HPDE6-E6E7 (cell line): ENCODE measurements at regions not wholly inside any gene's neighbourhood (a gene's known extent, or its start where the extent isn't known, plus 50 kb on each side); places are given as distances from the start of the nearest gene placed in this dataset.
"Not testable (repeated sequence)": the region's sequence is repeated elsewhere in the genome, so short reads cannot be mapped to it uniquely, and the experiment has no call there.

ENCODE experiments used
- DNase-seq: peaks from one replicate; pipeline ENCODE4 v3.0.0; 2011; ENCODE audit warnings: missing footprints; ENCODE audit errors: extremely low spot score

DNA sequence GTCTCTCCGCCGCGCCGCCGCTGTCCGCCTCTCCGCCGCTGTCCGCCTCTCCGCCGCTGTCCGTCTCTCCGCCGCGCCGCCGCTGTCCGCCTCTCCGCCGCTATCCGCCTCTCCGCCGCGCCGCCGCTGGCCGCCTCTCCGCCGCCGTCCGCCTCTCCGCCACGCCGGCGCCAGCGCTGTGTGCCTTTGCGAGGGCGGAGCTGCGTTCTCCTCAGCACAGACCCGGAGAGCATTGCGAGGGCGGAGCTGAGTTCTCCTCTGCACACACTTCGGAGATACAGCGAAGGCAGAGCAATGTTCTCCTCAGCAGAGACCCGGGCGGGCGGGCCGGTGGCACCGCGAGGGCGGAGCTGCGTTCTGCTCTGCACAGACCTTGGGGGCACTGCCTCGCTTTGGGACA, 327.4 kb upstream of the PLGLB1 start:
- DNase-seq: not testable (repeated sequence)

DNA sequence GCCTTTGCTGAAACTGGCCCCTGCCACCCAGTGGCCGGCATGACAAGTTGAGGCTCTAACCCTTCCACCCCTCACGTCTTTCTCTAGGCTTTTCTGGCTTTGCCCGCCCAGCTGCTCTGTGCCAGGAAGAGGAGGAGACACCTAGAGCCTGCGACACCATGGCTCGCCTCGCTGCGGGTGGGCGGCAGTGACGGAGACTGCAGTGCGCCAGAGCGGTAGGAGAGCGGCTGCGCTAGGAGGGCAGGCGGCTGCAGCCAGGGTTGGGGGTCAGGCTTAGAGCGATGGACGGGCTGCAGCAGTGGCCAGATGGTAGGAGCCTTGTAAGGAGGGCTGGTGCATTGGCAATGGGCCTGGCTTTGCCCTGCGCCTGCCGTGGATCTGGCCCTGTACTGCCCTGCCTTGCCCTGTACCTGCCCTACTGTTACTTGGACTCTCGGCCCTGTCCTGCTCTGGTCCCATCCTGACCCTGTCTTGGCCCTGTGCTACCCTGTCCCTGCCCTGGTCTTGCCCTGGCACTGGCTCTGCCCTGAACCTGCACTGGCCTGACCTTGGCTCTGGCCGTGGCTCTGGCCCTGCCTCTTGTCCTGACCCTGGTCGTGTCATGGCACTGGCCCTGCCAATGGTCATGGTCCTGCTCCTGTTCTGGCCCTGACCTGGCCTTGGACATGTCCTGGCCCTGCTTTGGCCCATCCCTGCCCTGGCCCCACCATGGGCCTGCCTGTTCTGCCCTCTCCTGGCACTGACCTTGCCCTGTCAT, 330.7 kb upstream of the PLGLB1 start:
- not testable (repeated sequence) for DNase-seq

DNA sequence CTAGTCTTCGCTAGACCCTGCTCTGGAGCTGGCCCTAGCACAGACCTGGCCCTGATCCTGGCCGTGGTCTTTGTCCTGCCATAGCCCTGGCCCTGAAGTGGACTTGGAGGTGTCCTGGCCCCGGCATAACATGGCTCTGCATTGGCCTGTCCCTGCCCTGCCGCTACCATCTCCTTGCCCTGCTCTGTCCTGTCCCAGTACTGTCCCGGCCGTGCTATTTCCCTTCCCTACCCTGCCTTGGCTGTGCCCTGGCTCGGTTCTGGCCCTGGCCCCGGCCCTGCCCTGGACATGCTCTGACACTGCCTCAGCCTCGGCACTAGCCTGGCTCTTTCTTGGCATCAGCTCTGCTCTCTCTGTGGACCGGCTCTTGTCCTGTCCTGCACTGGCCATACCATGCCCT, 331.8 kb upstream of the PLGLB1 start:
- not testable (repeated sequence) for DNase-seq

- not testable (repeated sequence) for DNase-seq
These were observed 332.5 kb upstream of the PLGLB1 start for GRCh38 chr2:87354102-87354501.

DNA sequence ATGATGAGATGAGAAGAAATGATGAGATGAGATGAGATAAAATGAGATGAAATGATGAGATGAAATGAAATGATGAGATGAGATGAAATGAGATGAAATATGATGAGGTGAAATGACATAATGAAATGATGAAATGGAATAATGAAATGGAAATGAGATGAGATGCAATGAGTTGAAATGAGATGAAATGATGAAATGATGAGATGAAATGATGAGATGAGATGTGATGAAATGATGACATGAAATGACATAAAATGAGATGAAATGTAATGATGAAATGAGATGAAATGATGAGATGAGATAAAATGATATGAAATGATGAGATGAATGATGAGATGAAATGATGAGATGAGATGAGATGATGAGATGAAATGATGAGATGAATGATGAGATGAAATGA, 338.6 kb upstream of the PLGLB1 start:
- not testable (repeated sequence) for DNase-seq

DNA sequence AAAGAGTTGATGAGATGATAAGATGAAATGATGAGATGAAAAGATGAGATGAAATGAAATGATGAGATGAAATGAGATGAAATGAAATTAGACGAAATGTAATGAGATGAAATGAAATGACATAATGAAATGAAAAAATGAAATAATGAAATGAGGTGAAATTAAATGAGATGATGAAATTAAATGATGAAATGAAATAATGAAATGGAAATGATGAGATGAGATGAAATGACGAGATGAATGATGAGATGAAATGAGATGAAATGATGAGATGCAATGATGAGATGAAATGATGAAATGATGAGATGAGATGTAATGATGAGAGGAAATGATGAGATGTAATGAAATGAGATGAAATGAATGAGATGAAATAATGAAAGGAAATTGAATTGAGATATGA, 339.3 kb upstream of the PLGLB1 start:
- not testable (repeated sequence) for DNase-seq

- not testable (repeated sequence) for DNase-seq
These were observed 340.2 kb upstream of the PLGLB1 start for GRCh38 chr2:87361805-87362204.

GRCh38 chr2:87364379-87364778, 342.7 kb upstream of the PLGLB1 start:
- DNase-seq: not testable (repeated sequence)

- DNase-seq: not testable (repeated sequence)
These were observed 343.4 kb upstream of the PLGLB1 start for GRCh38 chr2:87365038-87365437.

- DNase-seq: not testable (repeated sequence)
These were observed 361.8 kb upstream of the PLGLB2 start for GRCh38 chr2:87386063-87386560.

GRCh38 chr2:87395784-87396183, 352.1 kb upstream of the PLGLB2 start:
- not testable (repeated sequence) for DNase-seq

- DNase-seq: not testable (repeated sequence)
These were observed 351.2 kb upstream of the PLGLB2 start for GRCh38 chr2:87396551-87397265.

GRCh38 chr2:87397276-87398065, 350.4 kb upstream of the PLGLB2 start:
- DNase-seq: not testable (repeated sequence)

DNA sequence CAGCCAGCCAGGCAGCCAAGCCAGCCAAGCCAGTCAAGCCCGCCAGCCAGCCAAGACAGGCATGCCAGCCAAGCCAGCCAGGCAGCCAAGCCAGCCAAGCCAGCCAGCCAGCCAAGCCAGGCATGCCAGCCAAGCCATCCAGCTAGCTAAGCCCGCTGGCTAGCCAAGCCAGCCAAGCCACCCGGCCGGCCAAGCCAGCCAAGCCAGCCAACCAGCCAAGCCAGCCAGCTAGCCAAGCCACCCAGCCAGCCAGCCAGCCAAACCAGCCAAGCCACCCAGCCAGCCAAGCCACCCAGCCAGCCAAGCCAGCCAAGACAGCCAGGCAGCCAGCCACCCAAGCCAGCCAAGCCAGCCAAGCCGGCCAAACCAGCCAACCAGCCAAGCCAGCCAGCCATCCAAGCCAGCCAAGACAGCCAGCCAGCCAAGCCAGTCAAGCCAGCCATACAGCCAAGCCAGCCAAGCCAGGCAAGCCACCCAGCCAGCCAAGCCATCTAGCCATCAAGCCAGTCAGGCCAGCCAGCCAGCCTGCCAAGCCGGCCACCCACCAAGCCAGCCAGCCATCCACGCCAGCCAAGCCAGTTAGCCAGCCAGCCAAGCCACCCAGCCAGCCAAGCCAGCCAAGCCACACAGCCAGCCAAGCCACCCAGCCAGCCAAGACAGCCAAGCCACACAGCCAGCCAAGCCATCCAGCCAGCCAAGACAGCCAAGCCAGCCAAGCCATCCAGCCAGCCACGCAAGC, 349.2 kb upstream of the PLGLB2 start:
- DNase-seq: not testable (repeated sequence)

GRCh38 chr2:87401726-87402345, 346.1 kb upstream of the PLGLB2 start:
- DNase-seq: no peak

DNA sequence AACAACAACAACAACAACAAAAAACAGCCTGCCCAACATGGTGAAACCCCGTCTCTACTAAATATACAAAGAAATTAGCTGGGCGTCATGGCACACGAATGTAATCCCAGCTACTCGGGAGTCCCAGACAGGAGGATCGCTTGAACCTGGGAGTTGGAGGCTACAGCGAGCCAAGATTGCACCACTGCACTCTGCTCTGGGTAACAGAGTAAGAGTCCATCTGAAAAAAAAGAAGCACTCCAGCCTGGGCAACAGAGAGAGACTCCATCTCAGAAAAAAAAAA, 344.1 kb upstream of the PLGLB2 start:
- no peak for DNase-seq

DNA sequence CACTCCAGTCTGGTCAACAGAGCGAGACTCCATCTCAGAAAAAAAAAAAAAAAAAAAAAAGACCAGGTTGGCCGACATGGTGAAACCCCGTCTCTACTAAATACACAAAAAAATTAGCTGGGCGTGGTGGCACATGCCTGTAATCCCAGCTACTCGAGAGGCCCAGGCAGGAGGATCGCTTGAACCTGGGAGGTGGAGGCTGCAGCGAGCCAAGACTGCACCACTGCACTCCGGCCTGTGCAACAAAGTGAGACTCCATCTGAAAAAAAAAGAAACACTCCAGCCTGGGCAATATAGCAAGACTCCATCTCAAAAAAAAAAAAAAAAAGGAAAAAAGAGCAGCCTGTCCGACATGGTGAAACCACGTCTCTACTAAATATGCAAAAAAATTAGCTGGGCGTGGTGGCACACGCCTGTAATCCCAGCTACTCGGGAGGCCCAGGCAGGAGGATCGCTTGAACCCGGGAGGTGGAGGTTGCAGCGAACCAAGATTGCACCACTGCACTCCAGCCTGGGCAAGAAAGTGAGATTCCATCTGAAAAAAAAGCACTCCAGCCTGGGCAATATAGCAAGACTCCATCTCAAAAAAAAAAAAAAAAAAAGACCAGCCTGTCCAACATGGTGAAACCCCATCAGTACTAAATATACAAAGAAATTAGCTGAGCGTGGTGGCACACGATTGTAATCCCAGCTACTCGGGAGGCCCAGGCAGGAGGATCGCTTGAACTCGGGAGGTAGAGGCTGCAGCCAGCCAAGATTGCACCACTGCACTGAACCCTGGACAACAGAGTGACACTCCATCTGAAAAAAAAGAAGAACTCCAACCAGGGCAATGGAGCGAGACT, 343.3 kb upstream of the PLGLB2 start:
- not testable (repeated sequence) for DNase-seq

DNA sequence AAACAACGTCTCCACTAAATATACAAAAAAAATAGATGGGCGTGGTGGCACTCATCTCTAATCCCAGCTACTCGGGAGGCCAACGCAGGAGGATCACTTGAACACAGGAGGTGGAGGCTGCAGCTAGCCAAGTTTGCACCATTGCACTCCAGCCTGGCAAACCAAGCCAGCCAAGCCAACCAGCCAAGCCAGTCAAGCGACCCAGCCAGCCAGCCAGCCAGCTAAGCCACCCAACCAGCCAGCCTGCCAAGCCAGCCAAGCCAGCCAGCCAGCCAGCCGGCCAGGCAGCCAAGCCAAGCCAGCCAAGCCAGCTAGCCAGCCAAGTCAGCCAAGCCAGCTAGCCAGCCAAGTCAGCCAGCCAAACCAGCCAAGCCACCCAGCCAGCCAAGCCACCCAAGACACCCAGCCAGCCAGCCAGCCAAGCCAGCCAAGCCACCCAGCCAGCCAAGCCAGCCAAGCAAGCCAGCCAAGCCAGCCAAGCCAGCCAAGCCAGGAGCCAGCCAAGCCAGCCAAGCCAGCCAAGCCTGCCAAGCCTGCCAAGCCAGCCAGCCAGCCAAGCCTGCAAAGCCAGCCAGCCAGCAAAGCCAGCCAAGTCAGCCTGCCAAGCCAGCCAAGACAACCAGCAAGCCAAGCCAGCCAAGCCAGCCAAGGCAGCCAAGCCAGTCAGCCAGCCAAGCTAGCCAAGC, 342.2 kb upstream of the PLGLB2 start:
- not testable (repeated sequence) for DNase-seq

- not testable (repeated sequence) for DNase-seq
These were observed 341.3 kb upstream of the PLGLB2 start for GRCh38 chr2:87406406-87407175.
